ENCODE measurements at regions not wholly inside any gene's neighbourhood (a gene's known extent, or its start where the extent isn't known, plus 50 kb on each side); places are given as distances from the start of the nearest gene placed in this dataset.

DNA sequence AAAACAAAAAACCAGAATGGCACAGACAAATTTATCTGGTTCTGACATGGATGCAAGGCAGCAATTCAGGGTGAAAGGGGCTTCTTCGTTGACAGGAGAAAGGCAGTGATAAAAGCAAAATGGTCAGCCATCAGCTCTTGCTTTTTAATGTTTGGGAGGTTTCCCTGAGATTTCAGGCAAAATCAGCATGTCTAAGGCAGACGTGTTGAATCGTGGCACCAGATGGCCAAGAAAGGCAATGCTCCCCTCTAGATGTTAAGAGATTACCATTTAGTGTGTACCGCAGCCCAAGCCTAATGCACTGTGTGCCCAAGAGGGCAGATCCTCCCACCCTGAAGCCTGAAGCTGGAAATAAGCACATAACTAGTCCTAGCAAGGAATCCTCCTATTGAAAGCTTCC lies 88.8 kb upstream of the GALNT18 start:
- DNase-seq: no peak

DNA sequence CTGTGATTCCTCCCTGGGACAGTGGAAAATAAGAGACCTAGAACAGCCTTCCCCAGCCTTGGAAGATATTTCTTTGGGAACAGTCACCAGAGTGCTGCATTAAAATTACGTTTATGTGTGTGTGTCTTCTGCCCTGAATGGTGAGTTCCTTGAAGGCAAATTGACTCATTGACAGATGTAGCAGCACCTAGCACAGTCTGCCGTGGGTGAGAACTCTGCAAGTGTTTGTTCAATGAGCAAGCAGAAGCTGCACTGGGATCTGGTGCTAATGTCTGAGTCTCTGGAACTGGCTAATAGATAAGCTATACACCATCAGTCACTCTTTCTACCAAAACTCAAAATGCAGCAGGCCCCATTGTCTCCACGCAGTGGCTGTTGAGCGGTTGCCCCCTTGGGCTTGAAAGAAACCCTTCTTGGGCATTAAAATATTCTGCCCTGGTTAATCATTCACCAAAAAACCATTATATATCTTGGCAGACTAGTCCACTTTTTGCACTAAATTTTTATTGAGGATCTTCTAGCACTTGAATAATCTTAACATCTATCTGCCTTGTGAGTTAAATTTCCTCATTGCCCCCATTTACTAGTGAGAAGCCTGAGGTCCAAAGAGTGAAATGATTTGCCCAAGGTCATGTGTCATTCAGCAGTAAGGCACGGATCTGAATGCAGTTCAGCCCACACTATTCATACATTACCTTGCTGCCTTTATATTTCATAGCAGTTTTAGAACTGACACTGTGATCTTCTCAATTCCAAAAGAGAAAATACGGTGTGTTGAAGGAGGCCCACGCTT lies 87.8 kb upstream of the GALNT18 start:
- DNase-seq: no peak

DNA sequence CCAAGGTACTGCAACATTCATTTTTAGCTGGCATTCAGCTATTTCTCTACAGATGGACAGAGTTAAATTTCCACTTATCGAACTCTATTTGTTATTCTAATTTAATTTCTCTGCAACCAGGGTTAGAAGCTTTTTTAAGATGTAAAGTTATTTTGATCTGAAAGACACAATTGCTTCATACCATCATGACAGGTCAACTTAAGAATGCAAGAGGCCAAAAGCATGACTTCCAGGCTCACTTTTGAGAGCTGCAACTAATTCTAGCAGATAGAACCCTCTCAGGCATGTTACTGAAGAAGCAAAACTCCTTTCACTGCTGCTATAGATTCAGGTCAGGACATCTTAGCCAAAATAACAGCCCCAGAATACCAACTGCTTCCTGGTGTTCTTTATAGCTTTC lies 86.5 kb upstream of the GALNT18 start:
- no peak for DNase-seq

DNA sequence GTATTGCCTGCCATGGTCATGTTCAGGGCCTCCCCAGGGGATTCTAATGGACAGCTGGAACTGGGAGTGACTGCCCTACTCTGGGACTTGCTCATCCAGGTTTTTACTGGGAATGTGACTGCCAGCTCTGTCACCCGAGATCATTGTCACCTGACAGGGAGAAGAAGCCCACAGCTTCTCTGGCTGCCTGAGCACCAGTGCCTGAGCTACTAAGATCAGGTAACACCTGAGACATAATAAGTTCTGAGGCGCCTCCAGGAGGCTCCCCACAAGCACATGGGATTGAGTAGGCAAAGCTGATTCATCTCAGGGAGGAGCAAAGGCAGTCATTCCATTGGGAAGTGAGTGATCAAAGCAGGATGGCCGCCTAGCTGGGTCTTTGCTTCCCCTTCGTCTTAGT lies 84.2 kb upstream of the GALNT18 start:
- DNase-seq: no peak

DNA sequence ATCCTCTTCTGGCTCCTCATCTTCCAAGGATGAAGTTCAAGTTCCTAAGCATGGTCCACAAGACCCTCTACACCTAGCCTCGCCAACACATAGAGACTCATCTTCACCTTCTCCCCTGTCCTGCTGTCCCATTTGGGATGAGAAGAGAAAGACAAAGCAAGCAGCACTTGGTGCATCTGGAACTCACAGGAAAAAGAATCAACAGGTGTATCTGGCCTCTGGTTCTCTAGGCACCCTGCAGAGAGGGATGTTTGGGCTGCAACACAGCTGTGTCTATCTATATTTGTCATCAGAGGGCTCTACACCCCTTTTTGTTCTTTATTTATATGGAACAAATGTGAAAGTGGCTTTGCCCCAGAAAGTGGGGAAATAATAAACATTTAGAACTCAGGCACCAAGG lies 82.1 kb upstream of the GALNT18 start:
- DNase-seq: no peak

DNA sequence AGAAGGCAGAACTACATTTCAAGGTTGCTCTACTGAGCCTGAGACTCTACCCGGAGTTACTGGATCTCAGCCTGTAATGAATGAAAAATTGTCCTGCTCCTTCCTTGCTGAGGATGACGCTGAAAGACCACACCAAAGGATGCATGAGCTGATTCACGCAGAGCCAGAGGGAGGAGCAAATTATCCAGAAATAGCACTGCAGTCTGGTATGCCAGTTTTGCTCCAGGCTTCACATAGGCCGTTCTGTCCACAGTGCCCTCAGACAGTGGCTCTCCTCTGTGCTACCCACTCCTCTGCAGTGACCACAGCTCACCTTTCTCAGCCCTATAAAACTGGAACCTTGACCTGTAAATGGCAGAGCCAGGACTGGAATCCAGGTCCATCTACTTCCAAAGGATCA lies 79.3 kb upstream of the GALNT18 start:
- DNase-seq: no peak

DNA sequence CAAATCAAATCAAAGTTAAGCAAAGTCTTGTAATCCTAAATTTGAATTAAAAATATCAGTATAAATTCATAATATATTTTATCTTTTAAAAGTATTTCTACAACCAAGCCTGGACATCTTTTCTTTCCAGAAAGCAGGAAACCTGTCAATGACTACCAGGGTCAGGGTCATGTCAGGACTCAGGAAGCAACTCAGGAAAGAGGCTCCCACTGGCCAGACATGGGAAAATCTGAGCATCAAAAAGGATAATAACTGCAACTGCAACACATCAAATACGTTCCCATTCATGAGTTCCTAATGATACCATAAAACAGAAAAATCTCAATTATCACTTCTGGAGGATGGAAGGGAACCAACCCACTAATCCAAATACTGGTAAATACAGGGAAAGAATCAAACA lies 76.0 kb upstream of the GALNT18 start:
- no peak for DNase-seq

DNA sequence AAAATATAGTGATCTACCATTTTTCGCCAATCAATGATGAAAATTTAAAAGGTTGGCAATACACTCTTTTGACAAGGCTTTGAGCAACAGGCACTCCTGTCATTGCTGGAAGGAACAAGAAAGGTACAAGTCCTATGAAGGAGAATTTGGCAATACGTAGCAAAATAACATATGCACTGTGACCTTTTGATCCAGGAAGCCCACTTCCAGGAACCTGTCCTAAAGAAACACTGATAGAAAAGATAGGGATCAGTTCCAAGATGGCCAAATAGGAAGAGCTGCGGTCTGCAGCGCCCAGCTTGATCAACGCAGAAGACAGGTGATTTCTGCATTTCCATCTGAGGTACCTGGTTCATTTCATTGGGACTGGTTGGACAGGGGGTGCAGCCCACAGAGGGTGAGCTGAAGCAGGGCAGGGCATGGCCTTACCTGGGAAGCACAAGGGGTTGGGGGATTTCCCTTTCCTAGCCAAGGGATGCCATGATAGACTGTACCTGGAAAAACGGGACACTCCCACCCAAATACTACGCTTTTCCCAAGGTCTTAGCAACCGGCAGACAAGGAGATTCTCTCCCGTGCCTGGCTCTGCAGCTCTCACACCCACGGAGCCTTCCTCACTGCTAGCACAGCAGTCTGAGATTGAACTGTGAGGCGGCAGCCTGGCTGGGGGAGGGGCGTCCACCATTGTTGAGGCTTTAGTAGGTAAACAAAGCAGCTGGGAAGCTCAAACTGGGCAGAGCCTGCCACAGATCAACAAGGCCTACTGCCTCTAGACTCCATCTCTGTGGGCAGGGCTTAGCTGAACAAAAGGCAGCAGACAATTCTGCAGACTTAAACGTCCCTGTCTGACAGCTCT lies 69.7 kb upstream of the GALNT18 start:
- no peak for DNase-seq

DNA sequence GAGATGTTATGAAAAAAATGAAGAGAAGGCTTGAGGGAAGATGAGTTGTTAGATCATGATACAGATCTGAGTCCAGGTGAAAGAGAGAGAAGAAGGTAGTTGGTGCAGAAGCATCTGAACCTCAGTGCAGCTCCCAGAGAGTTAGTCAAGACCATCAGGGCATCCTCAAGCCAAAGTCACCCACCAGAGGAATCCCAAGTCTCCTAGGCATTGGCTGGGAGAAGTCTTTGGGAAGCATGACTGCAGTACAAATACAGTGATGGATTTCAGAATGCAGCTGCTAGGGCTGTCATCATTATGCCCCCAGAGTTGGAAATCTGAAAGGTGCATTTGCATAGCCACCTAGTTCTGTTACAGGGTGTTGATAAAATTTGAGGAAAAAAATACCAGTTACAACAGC lies 59.7 kb upstream of the GALNT18 start:
- no peak for DNase-seq

DNA sequence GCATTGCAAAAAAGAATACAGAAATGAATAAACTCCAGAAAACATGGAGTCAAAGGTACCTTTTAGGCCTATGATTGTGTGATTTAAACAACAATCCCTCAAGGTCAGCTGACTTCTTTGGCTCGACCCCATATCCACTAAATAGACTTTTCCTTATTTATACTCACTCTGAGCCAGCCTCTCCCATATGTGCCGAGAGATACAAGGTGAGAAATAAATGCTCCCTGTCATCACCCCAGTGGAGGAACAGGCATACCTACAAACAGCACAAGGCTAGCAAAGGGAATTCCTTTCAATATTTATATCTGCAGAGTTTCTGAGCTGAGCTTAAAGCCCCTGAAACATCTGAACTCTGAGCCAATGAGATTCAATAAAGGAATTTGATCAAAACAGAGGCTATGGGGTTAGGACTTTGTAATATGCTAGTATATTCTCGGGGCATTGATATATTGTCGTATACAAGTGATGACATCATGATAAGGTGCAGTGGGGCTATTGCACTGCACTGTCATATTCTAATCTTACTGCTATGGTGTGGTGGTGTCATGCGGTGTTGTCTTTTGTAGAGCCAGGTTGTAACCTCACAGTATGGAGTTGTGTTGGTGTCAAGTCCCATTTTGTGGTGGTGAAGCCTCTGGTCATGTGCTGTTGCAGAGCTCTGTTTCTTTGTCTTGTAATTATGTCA lies 56.0 kb upstream of the GALNT18 start:
- DNase-seq: no peak

DNA sequence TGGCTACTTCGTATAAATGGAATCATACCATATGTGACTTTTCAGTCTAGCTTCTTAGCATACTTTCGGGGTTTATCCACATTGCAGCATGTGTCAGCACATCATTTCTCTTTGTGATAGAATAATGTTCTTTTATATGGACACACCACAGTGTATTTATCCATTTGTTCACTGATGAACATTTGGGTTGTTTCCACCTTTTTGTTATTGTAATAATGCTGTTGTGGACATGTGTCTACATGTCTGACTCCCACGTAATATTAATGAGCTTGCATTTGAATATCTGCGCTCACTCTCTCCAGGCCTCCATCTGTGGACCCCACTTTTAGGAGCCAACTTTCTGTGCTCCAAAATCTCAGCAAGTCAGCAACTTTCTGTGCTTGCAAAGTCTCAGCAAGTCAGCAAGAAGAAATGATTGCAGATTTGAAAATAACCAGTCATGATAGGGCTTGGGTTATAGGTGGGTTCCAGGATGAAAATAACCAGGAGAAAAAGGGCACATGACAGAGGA lies 53.9 kb upstream of the GALNT18 start:
- DNase-seq: no peak

DNA sequence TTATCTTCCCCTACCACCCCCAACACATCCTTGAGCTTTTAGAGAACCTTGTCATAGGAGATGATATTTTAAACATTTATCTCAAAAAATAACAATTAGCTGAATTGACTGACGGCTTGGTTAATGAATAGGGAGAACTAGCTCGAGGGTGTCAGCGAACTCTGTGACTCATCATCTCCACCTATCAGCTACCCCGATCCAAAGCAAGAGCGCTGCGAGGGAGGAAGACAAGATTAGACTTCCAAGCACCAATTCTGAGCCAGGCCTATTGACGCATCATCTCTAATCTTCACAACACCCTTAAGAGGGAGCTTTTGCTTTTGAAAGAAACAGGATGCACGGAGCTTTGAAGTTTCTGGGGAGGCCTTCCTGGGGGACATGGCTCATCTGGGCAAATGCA lies 51.0 kb upstream of the GALNT18 start:
- DNase-seq: no peak

DNA sequence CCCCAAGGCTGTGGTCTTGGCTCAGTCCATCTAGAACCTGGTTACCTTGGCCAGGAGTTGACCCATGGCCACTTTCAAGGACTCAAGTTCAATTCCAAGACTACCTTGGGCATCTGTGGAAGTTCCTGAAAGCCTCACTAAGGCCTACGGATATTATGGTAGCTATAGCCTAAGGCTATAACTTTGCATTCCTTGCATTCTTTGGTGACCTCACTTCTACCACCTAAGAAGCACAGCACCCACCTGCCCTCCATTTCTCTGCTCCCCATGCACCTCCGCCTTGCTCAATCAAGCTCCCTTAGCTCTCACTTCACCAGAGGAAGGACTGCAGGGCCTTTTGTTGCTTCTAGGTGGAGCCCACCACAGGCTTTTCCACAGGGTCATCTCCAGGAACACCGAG lies 50.3 kb upstream of the GALNT18 start:
- DNase-seq: no peak

Measured in CD4-positive, alpha-beta T cell treated with Interleukin-12 subunit alpha and Interleukin-12 subunit beta, for 1 hour (primary cell).